Fibroblast of skin of right biceps (primary cell): ENCODE measurements at regions not wholly inside any gene's neighbourhood (a gene's known extent, or its start where the extent isn't known, plus 50 kb on each side); places are given as distances from the start of the nearest gene placed in this dataset.

ENCODE experiments used
- DNase-seq: peaks from one replicate; pipeline ENCODE4 v3.0.0-alpha.2; 2013

GRCh38 chr2:143906850-143907249, 613.1 kb downstream of the ZEB2 start:
- DNase-seq, result no peak

- no peak for DNase-seq
These were observed 614.3 kb downstream of the ZEB2 start for GRCh38 chr2:143905587-143905986.

- no peak for DNase-seq
These were observed 616.6 kb downstream of the ZEB2 start for GRCh38 chr2:143903172-143903856.

GRCh38 chr2:143901185-143901842, 618.6 kb downstream of the ZEB2 start:
- DNase-seq, result peak; percentile 94

GRCh38 chr2:143899987-143900386, 619.9 kb downstream of the ZEB2 start:
- DNase-seq, result no peak

GRCh38 chr2:143893371-143893770, 626.5 kb downstream of the ZEB2 start:
- DNase-seq, result no peak

- no peak for DNase-seq
These were observed 628.0 kb downstream of the ZEB2 start for GRCh38 chr2:143891879-143892308.

GRCh38 chr2:143890798-143891197, 629.1 kb downstream of the ZEB2 start:
- DNase-seq, result no peak

GRCh38 chr2:143889216-143889615, 630.7 kb downstream of the ZEB2 start:
- DNase-seq, result no peak

GRCh38 chr2:143885461-143885860, 634.5 kb downstream of the ZEB2 start:
- peak; percentile 19 for DNase-seq

- DNase-seq, result no peak
These were observed 638.7 kb downstream of the ZEB2 start for GRCh38 chr2:143881246-143881645.

GRCh38 chr2:143877876-143878530, 641.9 kb downstream of the ZEB2 start:
- no peak for DNase-seq

- no peak for DNase-seq
These were observed 642.9 kb downstream of the ZEB2 start for GRCh38 chr2:143877056-143877455.

GRCh38 chr2:143875295-143876233, 644.4 kb downstream of the ZEB2 start:
- DNase-seq, result no peak

- DNase-seq, result no peak
These were observed 646.0 kb downstream of the ZEB2 start for GRCh38 chr2:143873886-143874285.

GRCh38 chr2:143870696-143871095, 649.2 kb downstream of the ZEB2 start:
- no peak for DNase-seq

- peak; percentile 53 for DNase-seq
These were observed 662.9 kb downstream of the ZEB2 start for GRCh38 chr2:143856978-143857377.

GRCh38 chr2:143852759-143853158, 667.2 kb downstream of the ZEB2 start:
- DNase-seq, result no peak

GRCh38 chr2:143850084-143850483, 669.8 kb downstream of the ZEB2 start:
- peak; percentile 34 for DNase-seq

- DNase-seq, result no peak
These were observed 672.7 kb downstream of the ZEB2 start for GRCh38 chr2:143847257-143847656.

- no peak for DNase-seq
These were observed 674.9 kb downstream of the ZEB2 start for GRCh38 chr2:143844986-143845385.

- DNase-seq, result no peak
These were observed 676.2 kb downstream of the ZEB2 start for GRCh38 chr2:143843686-143844085.

- no peak for DNase-seq
These were observed 677.1 kb downstream of the ZEB2 start for GRCh38 chr2:143842836-143843235.
